GM19328 (cell line): ENCODE measurements at regions not wholly inside any gene's neighbourhood (a gene's known extent, or its start where the extent isn't known, plus 50 kb on each side); places are given as distances from the start of the nearest gene placed in this dataset.

Experiments used
- ATAC-seq: cut with Tn5 transposase; IDR thresholded peaks from one replicate; pipeline ENCODE4 v1.9.1; 2021; ENCODE audit warnings: mild to moderate bottlenecking, moderate library complexity; ENCODE audit not compliant: unreplicated experiment

GRCh38 chr22:48953103-48953720, 874.5 kb downstream of the BRD1 start:
- ATAC-seq: no peak

GRCh38 chr22:48952256-48953102, 875.2 kb downstream of the BRD1 start:
- ATAC-seq: no peak

GRCh38 chr22:48951836-48952235, 875.8 kb downstream of the BRD1 start:
- no peak for ATAC-seq

GRCh38 chr22:48950151-48950915, 877.3 kb downstream of the BRD1 start:
- ATAC-seq: no peak

GRCh38 chr22:48949375-48950149, 878.1 kb downstream of the BRD1 start:
- ATAC-seq: no peak

- no peak for ATAC-seq
Observed at GRCh38 chr22:48948575-48949170, 879.0 kb downstream of the BRD1 start.

GRCh38 chr22:48947636-48948035, 880.0 kb downstream of the BRD1 start:
- ATAC-seq: no peak

- ATAC-seq: no peak
Observed at GRCh38 chr22:48945621-48946458, 881.8 kb downstream of the BRD1 start.

- ATAC-seq: no peak
Observed at GRCh38 chr22:48944751-48945620, 882.7 kb downstream of the BRD1 start.

- no peak for ATAC-seq
Observed at GRCh38 chr22:48944433-48944750, 883.3 kb downstream of the BRD1 start.

- ATAC-seq: no peak
Observed at GRCh38 chr22:48943567-48944432, 883.9 kb downstream of the BRD1 start.

- no peak for ATAC-seq
Observed at GRCh38 chr22:48942698-48943566, 884.7 kb downstream of the BRD1 start.

- no peak for ATAC-seq
Observed at GRCh38 chr22:48941903-48942575, 885.6 kb downstream of the BRD1 start.

GRCh38 chr22:48941033-48941902, 886.4 kb downstream of the BRD1 start:
- ATAC-seq: no peak

- no peak for ATAC-seq
Observed at GRCh38 chr22:48940266-48941032, 887.2 kb downstream of the BRD1 start.
